H1 (cell line): ENCODE measurements at regions not wholly inside any gene's neighbourhood (a gene's known extent, or its start where the extent isn't known, plus 50 kb on each side); places are given as distances from the start of the nearest gene placed in this dataset.
"Not testable (repeated sequence)": the region's sequence is repeated elsewhere in the genome, so short reads cannot be mapped to it uniquely, and the experiment has no call there.

Experiments used
- CTCF ChIA-PET: fragments of 300-600 bp; sonication (Branson Sonifier 250); formaldehyde crosslinking; loops from one replicate; lab custom pipeline; 2021; ENCODE audit not compliant: partially characterized antibody; lab: Charles Lee
- POLR2A ChIA-PET: fragments of 300-600 bp; sonication (Branson Sonifier 250); formaldehyde crosslinking; loops from one replicate; lab custom pipeline; 2021; ENCODE audit warnings: inconsistent platforms; ENCODE audit not compliant: partially characterized antibody; lab: Charles Lee
- DNase-seq, 2 experiments: peaks; one replicate each; pipeline versions ENCODE4 v3.0.0 to v3.0.0-alpha.2; 2010 to 2022; ENCODE audit warnings: low spot score in 2 of 2, low read depth in 1 of 2, mixed read lengths in 1 of 2
- FAIRE-seq: peaks from 2 replicates; lab custom pipeline; 2011; peaks lifted over from hg19 to GRCh38; lab: Jason Lieb, UNC
- H2AFZ ChIP-seq: 2 replicates; pipeline ENCODE4 v1.8.1; 2012; ENCODE audit warnings: low read length, inconsistent platforms
- H2AK5ac ChIP-seq: 2 replicates; pipeline ENCODE4 v1.6.1; 2013; ENCODE audit warnings: low read depth, low read length
- H2BK120ac ChIP-seq: replicated peaks from 2 replicates; pipeline ENCODE3; 2013; ENCODE audit warnings: low read depth, low read length, inconsistent platforms
- H2BK12ac ChIP-seq: 2 replicates; pipeline ENCODE4 v1.6.1; 2013; ENCODE audit warnings: low read depth, low read length
- H2BK15ac ChIP-seq: 2 replicates; pipeline ENCODE4 v1.6.1; 2013; ENCODE audit warnings: low read length
- H2BK20ac ChIP-seq: 2 replicates; pipeline ENCODE4 v1.6.1; 2013; ENCODE audit warnings: low read length
- H2BK5ac ChIP-seq: 2 replicates; pipeline ENCODE4 v1.6.1; 2013; ENCODE audit warnings: low read depth, low read length
- H3K14ac ChIP-seq: 2 replicates; pipeline ENCODE4 v1.6.1; 2013; ENCODE audit warnings: inconsistent platforms; ENCODE audit not compliant: insufficient read length
- H3K18ac ChIP-seq: 2 replicates; pipeline ENCODE4 v1.6.1; 2013; ENCODE audit warnings: low read length; ENCODE audit errors: extremely low read depth
- H3K23ac ChIP-seq: 2 replicates; pipeline ENCODE4 v1.6.1; 2013; ENCODE audit warnings: inconsistent platforms; ENCODE audit not compliant: insufficient read length
- H3K23me2 ChIP-seq: 2 replicates; pipeline ENCODE4 v1.6.1; 2013; ENCODE audit warnings: low read depth, low read length
- H3K27ac ChIP-seq: 2 replicates; pipeline ENCODE4 v1.6.1; 2011; ENCODE audit warnings: low read depth, low read length, inconsistent platforms
- H3K27me3 ChIP-seq, 4 experiments: replicated peaks in 1 of 4; 1 replicate in 1 of 4; 2 replicates in 3 of 4; pipeline versions ENCODE4 v1.6.1 to v1.8.1; 2011 to 2013; ENCODE audit warnings: low read length in 3 of 4, mild to moderate bottlenecking in 3 of 4, inconsistent platforms in 2 of 4, mixed read lengths in 2 of 4, moderate library complexity in 1 of 4; ENCODE audit not compliant: control insufficient read depth in 3 of 4, insufficient read depth in 3 of 4; ENCODE audit errors: extremely low read depth in 1 of 4
- H3K36me3 ChIP-seq, 4 experiments: 2 replicates each; pipeline versions ENCODE4 v1.6.1 to v1.8.1; 2011 to 2013; ENCODE audit warnings: mild to moderate bottlenecking in 4 of 4, low read length in 3 of 4, moderate library complexity in 2 of 4, control low read depth in 1 of 4, inconsistent platforms in 1 of 4; ENCODE audit not compliant: insufficient read depth in 4 of 4, control insufficient read depth in 2 of 4
- H3K4ac ChIP-seq: replicated peaks from 2 replicates; pipeline ENCODE3; 2013; ENCODE audit warnings: low read length, low read depth, mixed read lengths, inconsistent platforms; ENCODE audit not compliant: insufficient read length
- H3K4me1 ChIP-seq, 4 experiments: replicated peaks in 1 of 4; 1 replicate in 1 of 4; 2 replicates in 3 of 4; pipeline versions ENCODE4 v1.6.1 to v1.8.1; 2011 to 2013; ENCODE audit warnings: low read length in 3 of 4, inconsistent platforms in 2 of 4, mixed read lengths in 1 of 4; ENCODE audit not compliant: insufficient read depth in 4 of 4, control insufficient read depth in 3 of 4
- H3K4me2 ChIP-seq, 2 experiments: 2 replicates each; pipeline versions ENCODE4 v1.6.1 to v1.8.1; 2011 to 2013; ENCODE audit warnings: low read depth in 2 of 2, low read length in 2 of 2, control low read depth in 1 of 2, inconsistent platforms in 1 of 2, mild to moderate bottlenecking in 1 of 2; ENCODE audit not compliant: insufficient read depth in 1 of 2
- H3K4me3 ChIP-seq, 4 experiments: fragments of 200-600, 300-600 bp in 1 of 4; sonication (generic), shearing (Covaris generic), sonication (Bioruptor Twin) in 1 of 4; 2 replicates each; pipeline versions ENCODE4 v1.5.1 to v1.8.1; 2011 to 2016; ENCODE audit warnings: low read length in 4 of 4, low read depth in 3 of 4, control low read depth in 2 of 4, inconsistent platforms in 2 of 4, mild to moderate bottlenecking in 2 of 4, mixed read lengths in 1 of 4, moderate library complexity in 1 of 4; ENCODE audit not compliant: insufficient read depth in 2 of 4; ENCODE audit errors: extremely low read depth in 1 of 4
- H3K56ac ChIP-seq: replicated peaks from 2 replicates; pipeline ENCODE3; 2013; ENCODE audit warnings: low read depth, mild to moderate bottlenecking, mixed read lengths, low read length, inconsistent platforms; ENCODE audit not compliant: insufficient read length
- H3K79me1 ChIP-seq: 2 replicates; pipeline ENCODE4 v1.6.1; 2013; ENCODE audit warnings: low read depth, low read length, control low read depth
- H3K79me2 ChIP-seq, 2 experiments: 2 replicates each; pipeline versions ENCODE4 v1.6.1 to v1.8.1; 2012 to 2013; ENCODE audit warnings: low read length in 2 of 2, mild to moderate bottlenecking in 2 of 2, inconsistent platforms in 1 of 2; ENCODE audit not compliant: insufficient read depth in 2 of 2, control insufficient read depth in 1 of 2
- H3K9ac ChIP-seq, 4 experiments: replicated peaks in 1 of 4; 1 replicate in 1 of 4; 2 replicates in 3 of 4; pipeline versions ENCODE4 v1.6.1 to v1.8.1; 2011 to 2013; ENCODE audit warnings: low read depth in 3 of 4, low read length in 3 of 4, control low read depth in 2 of 4, mild to moderate bottlenecking in 2 of 4, moderate library complexity in 2 of 4, inconsistent platforms in 1 of 4; ENCODE audit errors: extremely low read depth in 1 of 4
- H3K9me3 ChIP-seq, 2 experiments: 2 replicates each; pipeline versions ENCODE4 v1.6.1 to v1.8.1; 2012 to 2013; ENCODE audit warnings: mild to moderate bottlenecking in 2 of 2, moderate library complexity in 2 of 2, control low read depth in 1 of 2, inconsistent platforms in 1 of 2, low read depth in 1 of 2, low read length in 1 of 2, mixed read lengths in 1 of 2; ENCODE audit not compliant: insufficient read depth in 2 of 2
- H4K20me1 ChIP-seq, 2 experiments: replicated peaks in 1 of 2; 2 replicates each; pipeline versions ENCODE3 to v1.8.1; 2011 to 2013; ENCODE audit warnings: inconsistent platforms in 2 of 2, low read length in 2 of 2, mild to moderate bottlenecking in 1 of 2; ENCODE audit not compliant: insufficient read depth in 2 of 2, control insufficient read depth in 1 of 2
- H4K5ac ChIP-seq: 2 replicates; pipeline ENCODE4 v1.6.1; 2013; ENCODE audit warnings: low read length, low read depth, mixed read lengths, inconsistent platforms; ENCODE audit not compliant: insufficient read length
- H4K8ac ChIP-seq: 2 replicates; pipeline ENCODE4 v1.8.0; 2013; ENCODE audit warnings: mild to moderate bottlenecking, moderate library complexity, low read length, inconsistent platforms; ENCODE audit not compliant: insufficient read depth; ENCODE audit errors: extremely low read depth
- H4K91ac ChIP-seq: replicated peaks from 2 replicates; pipeline ENCODE3; 2013; ENCODE audit warnings: low read length, mixed read lengths, inconsistent platforms; ENCODE audit not compliant: insufficient read length
- WGBS, 2 experiments: shearing (Covaris generic) in 1 of 2; methylation state at CpG; one replicate each; pipeline versions ENCODE4 v1.1.6 to v1.1.7; 2013 to 2015; ENCODE audit warnings: low lambda C conversion rate in 2 of 2, mixed read lengths in 2 of 2, inconsistent platforms in 1 of 2, low coverage in 1 of 2, missing lambda C conversion rate in 1 of 2; ENCODE audit not compliant: insufficient replicate concordance in 2 of 2, insufficient coverage in 1 of 2, insufficient read length in 1 of 2; ENCODE audit errors: extremely low coverage in 1 of 2, missing lambda C conversion rate in 1 of 2; 5-methylcytosine and 5-hydroxymethylcytosine counted together

GRCh38 chr10:120187168-120187567, 269.9 kb upstream of the PLPP4 start:
- H3K9me3 ChIP-seq, H3K4me1 ChIP-seq, H2BK120ac ChIP-seq, H2AK5ac ChIP-seq, H2BK20ac ChIP-seq, H3K79me2 ChIP-seq, H4K20me1 ChIP-seq, H3K4me3 ChIP-seq, H3K14ac ChIP-seq, H2AFZ ChIP-seq, H3K18ac ChIP-seq, H3K27me3 ChIP-seq, H3K56ac ChIP-seq, H3K27ac ChIP-seq, POLR2A ChIA-PET, H2BK12ac ChIP-seq, H4K91ac ChIP-seq, H4K8ac ChIP-seq, DNase-seq, H2BK5ac ChIP-seq, H2BK15ac ChIP-seq, H3K4me2 ChIP-seq, H3K23ac ChIP-seq, H3K79me1 ChIP-seq, H3K9ac ChIP-seq, H4K5ac ChIP-seq, FAIRE-seq, H3K36me3 ChIP-seq, H3K4ac ChIP-seq, H3K23me2 ChIP-seq: not testable (repeated sequence)
- 92% methylated on average over 1 of the region's 1 CpG; no CpG with 5 or more reads in 1 of the 2 experiments for WGBS, 2 experiments
- CTCF ChIA-PET, result interaction anchor here (0.7 to 4.2 kb wide), 4 partner anchors 14 to 176 kb away, joined by 3 to 30 read pairs (median 4); no protein-coding TSS in a partner anchor
